KMS-11 (cell line): ENCODE measurements at regions not wholly inside any gene's neighbourhood (a gene's known extent, or its start where the extent isn't known, plus 50 kb on each side); places are given as distances from the start of the nearest gene placed in this dataset.

Source experiments
- H2AFZ ChIP-seq: fragments of 200-600 bp; sonication (generic); 2 replicates; pipeline ENCODE4 v1.6.1; 2016; ENCODE audit warnings: antibody characterized with exemption, mixed run types, low read depth
- H3K27ac ChIP-seq: fragments of 200-600 bp; sonication (generic); 2 replicates; pipeline ENCODE4 v1.6.1; 2016; ENCODE audit warnings: mild to moderate bottlenecking, mixed run types
- H3K27me3 ChIP-seq: fragments of 200-600 bp; sonication (generic); 2 replicates; pipeline ENCODE4 v1.6.1; 2017; ENCODE audit warnings: mild to moderate bottlenecking, low read depth, mixed run types, moderate library complexity; ENCODE audit not compliant: insufficient read depth
- H3K36me3 ChIP-seq: fragments of 200-600 bp; sonication (generic); 2 replicates; pipeline ENCODE4 v1.6.1; 2017; ENCODE audit warnings: mild to moderate bottlenecking, mixed run types; ENCODE audit not compliant: insufficient read depth
- H3K4me1 ChIP-seq: fragments of 200-600 bp; sonication (generic); 2 replicates; pipeline ENCODE4 v1.6.1; 2016; ENCODE audit warnings: mild to moderate bottlenecking, low read depth, mixed run types; ENCODE audit not compliant: poor library complexity, severe bottlenecking
- H3K4me2 ChIP-seq: fragments of 200-600 bp; sonication (generic); 2 replicates; pipeline ENCODE4 v1.7.0; 2016; ENCODE audit warnings: mild to moderate bottlenecking, mixed run types
- H3K4me3 ChIP-seq: fragments of 200-600 bp; sonication (generic); IDR thresholded peaks from 2 replicates; pipeline ENCODE4 v1.6.1; 2017; ENCODE audit warnings: low read depth, low read length, mixed read lengths; ENCODE audit not compliant: insufficient read depth
- H3K79me2 ChIP-seq: fragments of 200-600 bp; sonication (generic); 2 replicates; pipeline ENCODE4 v1.6.1; 2016; ENCODE audit warnings: low read depth, mixed run types; ENCODE audit not compliant: insufficient read depth
- H3K9ac ChIP-seq: fragments of 200-600 bp; sonication (generic); 2 replicates; pipeline ENCODE4 v1.6.1; 2016; ENCODE audit warnings: mild to moderate bottlenecking, mixed run types
- H4K20me1 ChIP-seq: fragments of 200-600 bp; sonication (generic); 2 replicates; pipeline ENCODE4 v1.6.1; 2016; ENCODE audit warnings: mild to moderate bottlenecking, mixed run types; ENCODE audit not compliant: insufficient read depth
- TF ChIP-seq, protein P1 (sequence below): fragments of 200-600 bp; sonication (generic); conservative IDR thresholded peaks from 2 replicates; pipeline ENCODE4 v1.6.1; 2017; ENCODE audit warnings: low read depth, mild to moderate bottlenecking, antibody characterized with exemption, low read length, moderate library complexity, mixed read lengths

DNA sequence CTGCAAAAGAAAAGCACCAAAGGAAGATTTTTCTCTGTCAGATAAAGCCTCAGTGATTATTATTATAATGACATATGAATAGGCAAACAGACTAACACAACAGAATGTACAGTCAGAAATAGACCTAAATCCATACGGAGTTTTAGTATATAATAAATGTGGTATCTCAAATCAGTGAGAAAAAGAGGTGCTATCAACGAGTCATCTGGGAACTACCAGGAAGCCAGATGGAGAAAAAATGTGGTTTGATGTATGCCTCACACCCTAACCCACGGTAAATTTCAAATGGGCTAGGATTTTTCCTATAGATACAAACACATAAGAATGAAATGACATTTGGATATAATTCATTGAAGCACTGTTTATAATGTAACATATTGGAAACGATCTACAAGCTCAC, 110.3 kb downstream of the ODF2L start:
- Histone ChIP-seq H3K27me3 (no peaks in the 10 kb centered on the region), H3K4me2 (no peak overlapping the region), H3K79me2 (no peaks in the 10 kb centered on the region), H2AFZ (no peak overlapping the region), H3K36me3 (no peaks in the 10 kb centered on the region), H3K4me1 (no peaks in the 10 kb centered on the region), H3K27ac (no peak overlapping the region), H3K4me3 (no peak overlapping the region), H3K9ac (no peak overlapping the region), H4K20me1 (no peaks in the 10 kb centered on the region)
- TF ChIP-seq, protein P1, sequence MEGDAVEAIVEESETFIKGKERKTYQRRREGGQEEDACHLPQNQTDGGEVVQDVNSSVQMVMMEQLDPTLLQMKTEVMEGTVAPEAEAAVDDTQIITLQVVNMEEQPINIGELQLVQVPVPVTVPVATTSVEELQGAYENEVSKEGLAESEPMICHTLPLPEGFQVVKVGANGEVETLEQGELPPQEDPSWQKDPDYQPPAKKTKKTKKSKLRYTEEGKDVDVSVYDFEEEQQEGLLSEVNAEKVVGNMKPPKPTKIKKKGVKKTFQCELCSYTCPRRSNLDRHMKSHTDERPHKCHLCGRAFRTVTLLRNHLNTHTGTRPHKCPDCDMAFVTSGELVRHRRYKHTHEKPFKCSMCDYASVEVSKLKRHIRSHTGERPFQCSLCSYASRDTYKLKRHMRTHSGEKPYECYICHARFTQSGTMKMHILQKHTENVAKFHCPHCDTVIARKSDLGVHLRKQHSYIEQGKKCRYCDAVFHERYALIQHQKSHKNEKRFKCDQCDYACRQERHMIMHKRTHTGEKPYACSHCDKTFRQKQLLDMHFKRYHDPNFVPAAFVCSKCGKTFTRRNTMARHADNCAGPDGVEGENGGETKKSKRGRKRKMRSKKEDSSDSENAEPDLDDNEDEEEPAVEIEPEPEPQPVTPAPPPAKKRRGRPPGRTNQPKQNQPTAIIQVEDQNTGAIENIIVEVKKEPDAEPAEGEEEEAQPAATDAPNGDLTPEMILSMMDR = no peak

DNA sequence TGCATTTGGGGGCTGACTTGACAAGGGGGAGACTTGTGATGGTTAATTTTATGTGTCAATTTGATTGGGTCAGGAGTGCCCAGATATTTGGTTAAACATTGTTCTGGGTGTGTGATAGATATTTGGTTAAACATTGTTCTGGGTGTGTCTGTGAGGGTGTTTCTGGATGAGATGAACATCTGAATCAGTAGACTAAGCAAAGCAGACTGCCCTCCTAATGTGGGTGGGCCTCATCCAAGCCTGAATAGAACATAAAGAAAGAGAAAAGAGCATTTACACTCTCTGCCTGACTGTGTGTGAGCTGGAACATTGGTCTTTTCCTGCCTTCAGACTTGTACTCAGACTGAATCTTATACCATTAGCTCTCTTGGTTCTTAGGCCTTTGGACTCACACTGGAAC, 113.5 kb downstream of the ODF2L start:
- no peaks in the 10 kb centered on the region for H3K79me2 ChIP-seq
- no peak overlapping the region for H2AFZ ChIP-seq
- TF ChIP-seq, protein P1 = no peak
- no peaks in the 10 kb centered on the region for H3K4me1 ChIP-seq
- H3K27ac ChIP-seq = no peak overlapping the region
- H3K4me3 ChIP-seq = no peak overlapping the region
- no peak overlapping the region for H3K9ac ChIP-seq
- H3K4me2 ChIP-seq = no peak overlapping the region
- no peaks in the 10 kb centered on the region for H3K36me3 ChIP-seq
- H3K27me3 ChIP-seq = no peaks in the 10 kb centered on the region
- no peaks in the 10 kb centered on the region for H4K20me1 ChIP-seq

DNA sequence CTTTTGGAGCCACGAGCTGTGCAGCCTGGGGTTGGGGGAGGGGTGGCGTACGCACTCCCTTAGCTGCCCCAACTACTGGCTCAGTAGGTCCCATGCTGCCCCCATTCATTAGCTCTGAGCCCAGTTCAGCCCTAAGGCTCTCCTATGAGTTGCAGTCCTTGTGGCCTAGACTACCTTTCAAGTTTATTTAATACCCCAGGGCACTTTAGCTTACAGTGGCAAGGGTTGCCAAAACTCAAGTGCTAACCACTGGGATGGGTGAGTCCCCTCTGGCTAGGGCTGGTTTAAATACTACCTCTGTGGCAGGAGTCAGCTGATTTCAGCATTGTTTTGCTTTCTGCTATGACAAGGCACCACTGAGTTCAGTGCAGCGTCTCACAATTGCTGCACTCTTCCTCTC, 118.2 kb downstream of the ODF2L start:
- no peaks in the 10 kb centered on the region for H4K20me1 ChIP-seq
- no peaks in the 10 kb centered on the region for H3K27me3 ChIP-seq
- H3K27ac ChIP-seq = no peak overlapping the region
- TF ChIP-seq, protein P1 = no peak
- no peak overlapping the region for H3K4me3 ChIP-seq
- no peak overlapping the region for H3K4me2 ChIP-seq
- H3K79me2 ChIP-seq = no peaks in the 10 kb centered on the region
- H3K9ac ChIP-seq = no peak overlapping the region
- H2AFZ ChIP-seq = no peak overlapping the region
- no peaks in the 10 kb centered on the region for H3K4me1 ChIP-seq
- H3K36me3 ChIP-seq = no peaks in the 10 kb centered on the region

DNA sequence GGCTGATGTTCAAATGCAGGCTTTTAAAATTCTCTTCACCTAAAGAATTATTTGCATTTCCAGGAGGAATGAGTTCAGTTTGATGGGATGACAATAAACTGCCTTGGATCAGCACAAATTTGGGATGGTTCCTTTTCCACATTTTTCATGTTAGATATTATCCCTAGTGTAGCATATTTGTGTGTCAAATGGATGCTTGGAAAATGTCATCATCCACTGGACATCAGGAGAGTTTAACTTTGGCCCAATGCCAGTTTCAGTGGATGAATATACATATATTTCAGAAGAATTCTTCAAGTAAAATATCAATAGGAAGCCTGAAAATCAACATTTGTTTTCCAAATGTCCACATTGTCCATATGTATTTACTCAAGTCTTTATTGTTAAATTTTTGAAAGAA, 116.5 kb upstream of the COL24A1 start:
- TF ChIP-seq, protein P1 = no peak
- no peak overlapping the region for H3K27ac ChIP-seq
- H2AFZ ChIP-seq = no peak overlapping the region
- H3K27me3 ChIP-seq = no peaks in the 10 kb centered on the region
- no peaks in the 10 kb centered on the region for H4K20me1 ChIP-seq
- no peaks in the 10 kb centered on the region for H3K79me2 ChIP-seq
- no peak overlapping the region for H3K9ac ChIP-seq
- H3K4me1 ChIP-seq = no peaks in the 10 kb centered on the region
- no peaks in the 10 kb centered on the region for H3K36me3 ChIP-seq
- H3K4me2 ChIP-seq = no peak overlapping the region
- H3K4me3 ChIP-seq = no peak overlapping the region

DNA sequence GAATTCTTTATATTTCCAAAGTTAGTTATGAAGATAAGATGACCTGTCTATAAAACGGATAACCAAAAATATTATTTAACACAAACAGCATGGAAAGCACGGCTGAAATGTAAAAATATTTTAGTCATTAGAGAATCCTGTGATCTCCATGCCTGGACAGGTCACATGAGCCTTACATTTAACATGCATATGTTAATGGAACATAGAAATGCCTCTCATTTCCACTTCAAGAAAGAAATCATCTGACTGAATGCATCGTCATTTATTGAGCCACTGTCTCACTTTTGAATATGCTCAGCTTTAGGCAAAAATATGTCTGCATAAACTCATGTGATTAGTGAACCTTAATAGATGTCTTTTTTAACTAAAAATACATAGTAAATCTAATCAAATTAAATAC, 115.5 kb upstream of the COL24A1 start:
- no peak overlapping the region for H3K4me3 ChIP-seq
- no peaks in the 10 kb centered on the region for H3K79me2 ChIP-seq
- no peak overlapping the region for H3K27ac ChIP-seq
- H2AFZ ChIP-seq = no peak overlapping the region
- TF ChIP-seq, protein P1 = no peak
- no peaks in the 10 kb centered on the region for H3K36me3 ChIP-seq
- no peaks in the 10 kb centered on the region for H3K27me3 ChIP-seq
- H3K9ac ChIP-seq = no peak overlapping the region
- H4K20me1 ChIP-seq = no peaks in the 10 kb centered on the region
- no peaks in the 10 kb centered on the region for H3K4me1 ChIP-seq
- H3K4me2 ChIP-seq = no peak overlapping the region
